ENCODE measurements at regions not wholly inside any gene's neighbourhood (a gene's known extent, or its start where the extent isn't known, plus 50 kb on each side); places are given as distances from the start of the nearest gene placed in this dataset.

DNA sequence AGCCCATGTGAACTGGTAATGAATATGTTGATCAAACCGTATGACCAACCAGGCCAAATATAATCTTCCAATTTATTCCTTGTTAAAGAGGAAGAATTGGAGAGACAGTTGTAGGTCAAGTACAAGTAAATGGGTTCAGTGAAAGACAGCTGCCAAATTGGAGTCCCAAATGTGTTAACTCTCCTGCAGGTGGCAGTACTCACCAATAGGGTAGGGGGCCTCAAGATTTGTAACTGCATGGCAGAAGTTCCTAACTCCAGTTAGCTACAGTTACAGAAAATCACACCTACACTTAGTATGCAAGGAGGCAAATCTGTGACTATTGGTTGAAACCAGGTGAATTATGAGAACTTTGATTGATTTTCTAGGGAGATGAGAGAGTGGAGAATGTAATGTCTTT is 278.0 kb downstream of the ZBBX start:
- intact Hi-C loops (cut with DNase I): no loop called here
- Histone ChIP-seq H3K27ac (no peak overlapping the region), H3K4me3 (no peak overlapping the region), H3K36me3 (no peaks in the 10 kb centered on the region), H3K9me3 (no peaks in the 10 kb centered on the region), H3K27me3 (no peaks in the 10 kb centered on the region), H3K4me1 (no peaks in the 10 kb centered on the region)
- no peak for DNase-seq (ENCODE audit: low spot score in 2 of 2)
- no peak for TF ChIP-seq CTCF (IDR thresholded peaks at IDR 0.05)

DNA sequence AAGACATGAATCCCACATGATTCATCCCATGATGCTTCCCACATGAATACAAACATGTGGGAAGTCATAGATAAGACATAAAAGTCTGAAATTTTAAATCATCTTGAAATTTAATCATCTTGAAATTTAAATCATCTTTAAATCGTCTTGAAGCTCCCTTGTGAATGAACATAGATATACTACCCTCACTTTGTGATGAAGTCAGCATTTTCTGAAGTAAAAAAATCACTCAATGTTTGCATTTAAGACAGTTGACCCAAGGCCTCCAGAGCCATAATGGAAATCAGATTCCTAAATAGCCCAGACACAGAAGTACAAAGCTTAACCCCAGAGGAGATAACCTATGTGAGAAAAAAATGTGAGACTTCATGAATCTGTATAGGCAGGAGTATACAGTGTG is 279.4 kb downstream of the ZBBX start:
- DNase-seq (ENCODE audit: low spot score in 2 of 2): no peak
- intact Hi-C loops (cut with DNase I): no loop called here
- Histone ChIP-seq H3K27ac (no peak overlapping the region), H3K4me3 (no peak overlapping the region), H3K4me1 (no peaks in the 10 kb centered on the region), H3K36me3 (no peaks in the 10 kb centered on the region), H3K9me3 (no peaks in the 10 kb centered on the region), H3K27me3 (no peaks in the 10 kb centered on the region)
- TF ChIP-seq CTCF (IDR thresholded peaks at IDR 0.05): no peak

DNA sequence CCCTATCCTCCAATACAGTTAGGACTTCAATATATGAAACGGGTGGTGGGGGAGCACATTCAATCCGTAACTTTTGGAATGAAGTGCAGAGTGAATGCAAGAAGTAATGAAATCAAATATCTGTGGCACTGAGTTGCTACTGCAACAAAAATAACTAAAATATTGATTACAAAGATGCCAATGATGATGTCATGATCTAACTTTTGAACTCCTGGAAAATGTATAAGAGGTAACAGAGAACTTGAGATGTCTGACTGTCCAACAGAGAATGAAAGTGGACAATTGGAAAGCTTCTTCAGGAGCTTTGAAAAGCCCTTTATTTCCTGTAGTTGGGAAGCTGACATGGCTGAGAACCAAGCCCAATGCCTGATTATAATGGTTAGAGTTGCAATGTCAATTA is 279.9 kb downstream of the ZBBX start:
- Histone ChIP-seq H3K4me3 (no peak overlapping the region), H3K27ac (no peak overlapping the region), H3K36me3 (no peaks in the 10 kb centered on the region), H3K9me3 (no peaks in the 10 kb centered on the region), H3K4me1 (no peaks in the 10 kb centered on the region), H3K27me3 (no peaks in the 10 kb centered on the region)
- no peak for DNase-seq (ENCODE audit: low spot score in 2 of 2)
- intact Hi-C loops (cut with DNase I): no loop called here
- no peak for TF ChIP-seq CTCF (IDR thresholded peaks at IDR 0.05)

DNA sequence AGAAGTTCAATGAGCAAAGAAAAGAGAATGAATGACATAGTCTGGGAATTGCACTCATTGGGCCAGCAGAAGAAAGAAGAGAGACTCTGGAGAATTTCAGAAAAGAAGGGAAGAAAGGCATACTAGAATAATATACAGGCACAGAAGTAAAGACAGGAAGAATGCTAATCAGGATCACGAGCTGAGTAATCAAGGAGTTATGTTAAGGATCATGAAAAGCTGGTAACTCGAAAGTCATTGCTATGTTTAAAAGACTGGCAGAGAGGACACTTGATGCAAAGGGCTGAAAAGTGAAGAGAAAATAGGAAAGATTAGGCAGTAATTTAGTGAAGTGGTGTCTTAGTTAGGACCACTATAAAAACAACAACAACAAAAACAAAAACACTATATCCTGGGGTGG is 284.1 kb downstream of the ZBBX start:
- TF ChIP-seq CTCF (IDR thresholded peaks at IDR 0.05): no peak
- Histone ChIP-seq H3K27ac (no peak overlapping the region), H3K4me1 (no peaks in the 10 kb centered on the region), H3K36me3 (no peaks in the 10 kb centered on the region), H3K27me3 (no peaks in the 10 kb centered on the region), H3K4me3 (no peak overlapping the region), H3K9me3 (no peaks in the 10 kb centered on the region)
- DNase-seq (ENCODE audit: low spot score in 2 of 2): no peak
- intact Hi-C loops (cut with DNase I): no loop called here

DNA sequence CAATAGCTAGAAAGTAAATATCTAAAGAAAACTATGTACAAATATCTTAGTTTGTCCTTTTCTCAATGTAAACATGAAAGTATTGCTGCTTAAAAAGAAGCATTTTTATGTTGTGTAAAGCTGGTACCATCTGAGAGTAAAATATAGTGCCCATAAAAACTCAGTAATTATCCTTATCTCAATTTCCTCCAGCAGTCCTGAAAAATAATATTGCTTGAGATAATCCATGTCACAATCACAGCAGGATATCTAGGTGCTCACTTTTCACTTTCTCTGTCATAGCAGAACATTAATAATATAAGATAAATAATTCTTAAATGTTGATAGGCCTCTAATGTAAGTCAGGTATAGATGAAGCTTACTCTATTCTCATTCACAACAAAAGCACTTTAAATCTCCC is 285.5 kb downstream of the ZBBX start:
- Histone ChIP-seq H3K9me3 (no peaks in the 10 kb centered on the region), H3K4me1 (no peaks in the 10 kb centered on the region), H3K36me3 (no peaks in the 10 kb centered on the region), H3K27ac (no peak overlapping the region), H3K27me3 (no peaks in the 10 kb centered on the region), H3K4me3 (no peak overlapping the region)
- TF ChIP-seq CTCF (IDR thresholded peaks at IDR 0.05): no peak
- DNase-seq (ENCODE audit: low spot score in 2 of 2): no peak
- intact Hi-C loops (cut with DNase I): no loop called here

DNA sequence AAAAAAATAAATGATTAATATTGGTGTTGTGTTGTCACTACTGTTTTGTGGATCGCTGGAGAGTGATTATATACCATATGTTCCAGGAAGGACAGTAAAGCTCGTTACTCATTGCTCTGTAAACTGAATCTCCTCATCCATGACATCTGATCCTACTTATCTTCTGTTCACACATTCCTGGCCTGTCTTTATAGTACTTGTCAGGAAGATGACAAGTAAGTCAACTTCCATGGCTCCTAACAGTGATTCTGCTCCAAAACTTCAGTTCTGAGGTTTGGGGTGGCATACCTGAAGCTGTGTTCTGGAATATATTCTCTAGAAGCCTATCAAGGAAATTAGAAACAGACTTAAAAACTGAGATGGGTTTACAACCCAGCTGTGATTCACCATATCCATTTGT is 288.9 kb downstream of the ZBBX start:
- no peak overlapping the region for H3K4me3 ChIP-seq
- H3K27me3 ChIP-seq: no peaks in the 10 kb centered on the region
- H3K36me3 ChIP-seq: no peaks in the 10 kb centered on the region
- intact Hi-C loops (cut with DNase I): no loop called here
- no peaks in the 10 kb centered on the region for H3K9me3 ChIP-seq
- H3K27ac ChIP-seq: no peak overlapping the region
- no peaks in the 10 kb centered on the region for H3K4me1 ChIP-seq
- TF ChIP-seq CTCF (IDR thresholded peaks at IDR 0.05): no peak
- DNase-seq (ENCODE audit: low spot score in 2 of 2): no peak

Data from ascending aorta (tissue), 2 donors.